ENCODE measurements at regions not wholly inside any gene's neighbourhood (a gene's known extent, or its start where the extent isn't known, plus 50 kb on each side); places are given as distances from the start of the nearest gene placed in this dataset.
"Not testable (repeated sequence)": the region's sequence is repeated elsewhere in the genome, so short reads cannot be mapped to it uniquely, and the experiment has no call there.

DNA sequence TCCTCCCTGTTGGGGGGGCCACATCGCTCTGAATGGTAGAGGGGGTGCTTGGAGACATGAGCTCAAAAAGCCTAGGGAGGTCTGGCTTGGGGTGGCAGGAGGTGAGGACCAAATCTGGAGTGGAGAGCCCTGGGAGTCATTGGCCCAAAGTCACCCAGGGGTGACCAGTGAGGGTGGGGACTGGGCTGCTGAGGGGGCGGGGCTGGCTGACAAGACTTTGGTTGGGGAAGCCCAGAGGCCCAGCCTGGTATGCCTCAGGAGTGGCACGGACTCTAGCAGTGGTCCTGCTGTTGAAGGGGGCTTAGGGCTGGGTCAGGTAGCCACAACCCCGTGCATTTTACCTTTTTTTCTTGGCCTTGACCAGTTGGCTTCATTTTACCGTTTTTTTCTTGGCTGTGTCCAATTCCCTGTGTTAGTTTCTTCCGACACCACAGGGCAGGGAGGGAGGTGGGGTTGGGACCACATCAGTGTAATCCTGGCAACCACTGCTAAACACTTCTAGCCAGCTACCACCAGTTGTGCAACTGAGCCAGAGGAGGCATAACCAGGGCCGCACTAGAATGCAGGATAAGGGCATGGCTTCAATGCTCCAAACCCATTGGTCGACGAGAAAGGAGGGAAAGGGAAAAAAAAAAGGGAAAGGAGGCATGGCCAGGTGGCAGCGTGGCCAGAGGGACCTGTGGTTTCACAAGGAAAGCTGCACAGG, 105.3 kb upstream of the C2CD4B start:
- DNase-seq (ENCODE audit: low read depth, low spot score) = no peak

DNA sequence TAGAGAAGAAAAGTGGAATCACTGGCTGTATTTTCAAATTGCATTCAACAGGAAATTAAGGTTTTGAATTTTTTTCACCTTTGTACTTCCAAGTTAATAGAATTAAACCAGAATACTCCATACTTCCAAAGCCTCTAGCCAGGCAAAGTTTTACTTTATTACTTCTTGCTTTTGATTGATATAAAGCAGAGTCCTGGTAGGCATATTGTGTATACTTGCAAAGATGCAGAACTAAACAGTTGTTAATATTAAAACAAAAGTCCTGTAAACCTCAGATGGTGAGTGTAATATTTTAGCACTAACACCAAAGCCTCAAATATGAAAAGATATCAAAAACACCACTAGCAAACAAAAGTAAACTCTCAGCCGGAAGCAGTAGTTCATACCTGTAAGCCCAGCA, 107.2 kb upstream of the C2CD4B start:
- no peak for DNase-seq (ENCODE audit: low read depth, low spot score)

DNA sequence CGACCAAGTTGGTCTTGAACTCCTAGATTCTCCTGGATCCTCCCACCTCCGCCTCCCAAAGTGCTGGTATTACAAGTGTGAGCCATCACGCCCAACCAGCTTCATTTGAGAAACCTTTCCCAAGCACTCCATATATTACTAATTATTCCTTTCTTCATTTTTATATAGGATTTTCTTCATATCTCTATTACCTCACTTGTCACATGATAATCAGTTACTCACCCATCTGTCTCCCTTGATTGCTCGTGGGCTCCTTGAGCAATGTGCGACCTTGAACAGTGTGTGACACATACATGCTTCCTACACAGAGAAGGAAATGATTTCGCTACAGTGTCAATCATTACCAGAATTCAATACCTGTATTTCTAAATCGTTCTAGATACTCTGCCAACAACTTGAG, 110.7 kb upstream of the C2CD4B start:
- no peak for DNase-seq (ENCODE audit: low read depth, low spot score)

DNA sequence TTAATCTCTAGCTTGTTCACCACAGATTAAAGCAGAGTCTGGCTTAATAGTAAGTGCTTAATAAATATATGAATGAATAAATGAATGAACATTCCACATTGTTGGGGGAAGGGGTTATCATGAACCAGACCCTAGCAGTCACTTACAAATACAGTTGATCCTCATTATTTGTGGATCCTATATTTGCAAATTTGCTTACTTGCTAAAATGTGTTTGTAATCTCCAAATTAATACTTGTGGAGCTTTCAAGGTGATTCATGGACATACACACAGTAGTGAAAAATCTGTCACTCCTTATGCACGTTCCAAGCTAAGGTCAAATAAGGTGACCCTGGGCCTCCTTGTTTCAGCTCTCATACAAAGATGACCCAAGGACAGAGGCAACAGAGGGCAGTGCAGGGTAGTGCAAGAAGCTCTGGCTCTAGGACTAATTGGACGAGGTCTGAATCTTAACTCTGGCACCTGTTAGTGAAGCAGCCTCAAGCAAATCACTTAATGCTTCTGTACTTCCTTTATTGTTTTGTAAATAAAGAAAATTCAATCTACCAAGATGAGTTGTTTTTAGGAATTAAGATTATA, 112.8 kb upstream of the C2CD4B start:
- DNase-seq (ENCODE audit: low read depth, low spot score) = no peak

DNA sequence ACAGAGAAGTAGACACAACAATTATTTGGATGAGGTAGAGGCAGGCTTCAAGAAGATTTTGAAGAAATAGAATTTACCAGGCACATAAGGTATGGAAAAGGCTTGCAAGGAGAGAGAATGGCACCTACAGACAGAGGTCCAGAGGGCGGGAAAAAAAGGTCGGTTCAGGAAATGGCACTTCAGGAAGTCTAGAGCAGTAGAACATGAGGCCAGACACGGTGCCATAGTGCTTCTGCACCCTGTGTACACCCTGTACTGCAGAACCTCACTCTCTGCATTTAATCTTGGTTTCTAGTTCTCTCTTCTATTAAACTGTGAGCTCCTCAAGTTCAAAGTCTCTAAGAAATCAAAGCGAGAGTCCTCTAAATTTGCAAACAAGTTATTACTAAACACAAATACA, 113.4 kb upstream of the C2CD4B start:
- no peak for DNase-seq (ENCODE audit: low read depth, low spot score)

DNA sequence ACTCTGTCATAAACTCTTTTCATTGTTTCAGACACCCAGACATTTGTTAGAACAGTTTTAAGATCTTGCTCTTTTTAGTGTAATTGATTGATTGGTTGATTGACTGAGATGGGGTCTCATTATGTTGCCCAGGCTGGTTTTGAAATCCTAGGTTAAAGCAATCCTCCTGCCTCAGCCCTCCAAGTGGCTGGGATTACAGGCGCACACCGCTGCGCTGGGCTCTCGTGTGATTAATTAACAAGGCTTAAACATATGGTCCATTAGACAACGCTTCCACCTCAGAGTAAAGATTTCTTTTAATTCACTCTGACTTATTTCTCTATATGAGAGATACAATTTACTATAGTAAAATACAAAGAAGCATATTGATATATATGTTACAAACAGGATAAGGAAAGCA, 114.0 kb upstream of the C2CD4B start:
- no peak for DNase-seq (ENCODE audit: low read depth, low spot score)

DNA sequence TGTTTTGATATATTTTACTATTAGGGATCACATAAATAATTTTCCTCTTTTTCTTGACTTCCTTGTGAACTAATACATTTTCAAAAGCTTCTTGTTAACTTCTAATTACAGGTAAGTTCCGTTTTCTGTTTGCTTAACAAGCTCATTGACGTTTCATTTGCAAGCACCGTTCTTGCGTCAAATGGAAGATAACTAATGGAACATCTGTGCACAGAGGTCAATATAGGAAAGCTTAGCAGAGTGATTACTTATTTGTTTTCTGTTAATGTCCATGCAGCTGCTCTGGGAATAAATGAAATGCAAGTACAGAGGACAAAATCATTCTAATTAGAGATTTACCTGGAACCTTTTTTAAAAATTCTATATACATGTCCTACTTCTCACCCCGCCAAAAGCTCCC, 115.5 kb upstream of the C2CD4B start:
- DNase-seq (ENCODE audit: low read depth, low spot score) = no peak

DNA sequence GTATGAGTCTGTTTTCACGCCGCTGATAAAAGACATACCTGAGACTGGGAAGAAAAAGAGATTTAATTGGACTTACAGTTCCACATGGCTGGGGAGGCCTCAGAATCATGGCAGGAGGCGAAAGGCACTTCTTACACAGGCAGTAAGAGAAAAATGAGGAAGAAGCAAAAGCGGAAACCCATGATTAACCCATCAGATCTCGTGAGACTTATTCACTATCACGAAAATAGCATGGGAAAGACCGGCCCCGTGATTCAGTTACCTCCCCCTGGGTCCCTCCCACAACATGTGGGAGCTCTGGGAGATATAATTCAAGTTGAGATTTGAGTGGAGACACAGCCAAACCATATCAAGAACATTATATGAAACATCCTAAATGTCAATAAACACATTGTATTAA, 116.7 kb upstream of the C2CD4B start:
- not testable (repeated sequence) for DNase-seq (ENCODE audit: low read depth, low spot score)

DNA sequence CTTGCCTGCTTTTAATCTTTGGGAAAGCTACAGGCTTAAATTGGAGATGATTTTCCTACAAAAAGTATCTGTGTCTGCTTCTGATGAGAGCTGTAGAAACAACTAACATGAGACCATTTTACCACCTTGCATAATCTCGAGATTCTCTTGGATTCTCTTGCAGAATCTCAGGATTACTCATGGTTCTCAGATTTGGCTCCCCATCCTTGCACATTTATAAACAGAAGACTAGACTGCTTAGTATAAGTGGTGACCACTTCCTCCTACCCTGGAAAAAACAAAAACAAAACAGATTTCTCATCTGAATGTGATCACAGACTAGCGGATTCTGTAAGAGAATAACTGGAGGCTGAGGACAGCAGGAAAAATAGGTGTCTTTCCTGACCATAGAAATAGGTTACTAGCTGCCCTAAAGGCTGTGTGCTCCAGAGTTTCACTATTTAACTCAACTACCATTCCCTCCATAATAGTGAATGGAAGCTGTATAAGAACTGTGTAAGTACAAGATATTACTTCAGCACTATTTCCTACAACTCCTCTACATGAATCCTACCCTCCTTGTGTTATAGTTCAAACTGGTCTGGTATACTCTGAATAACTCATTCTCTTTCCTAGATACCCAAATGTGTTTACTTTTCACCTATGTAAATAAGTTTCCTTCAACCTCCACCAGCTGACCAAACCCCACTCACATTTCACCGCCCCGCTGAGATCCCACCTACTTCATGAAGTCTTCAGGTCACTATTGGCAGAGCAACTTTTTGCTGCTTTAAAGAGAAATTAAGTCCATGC, 122.2 kb upstream of the C2CD4B start:
- no peak for DNase-seq (ENCODE audit: low read depth, low spot score)

DNA sequence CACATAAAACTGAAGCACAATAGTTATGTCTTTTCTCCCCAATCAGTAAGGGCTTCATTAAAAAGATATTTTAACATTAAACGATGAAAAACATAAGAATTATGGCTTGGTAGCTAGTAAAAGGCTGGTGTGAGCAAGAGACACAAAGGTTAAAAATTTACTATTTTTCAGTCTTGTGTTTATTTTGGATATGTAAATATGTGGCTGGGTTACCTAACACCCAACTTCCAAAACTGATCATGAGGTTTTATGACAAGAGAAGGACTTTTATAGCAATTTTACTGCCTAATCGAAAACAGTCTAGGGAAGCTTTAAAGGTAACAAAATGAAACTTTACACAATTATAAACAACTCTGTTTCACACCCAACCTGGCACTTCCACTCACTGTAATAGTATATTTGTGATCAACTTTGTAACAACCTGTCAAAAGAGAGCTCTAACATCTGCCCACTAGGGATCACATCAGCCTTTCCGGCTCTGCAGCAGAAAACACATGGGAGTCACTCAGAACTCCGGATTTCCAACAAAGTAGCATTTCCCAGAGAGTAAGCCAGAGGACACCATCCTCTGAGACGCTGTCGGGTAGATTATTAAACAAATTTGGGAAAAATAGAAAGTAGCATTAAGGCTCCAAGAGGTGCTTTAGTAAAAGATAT, 123.4 kb upstream of the C2CD4B start:
- DNase-seq (ENCODE audit: low read depth, low spot score) = no peak

DNA sequence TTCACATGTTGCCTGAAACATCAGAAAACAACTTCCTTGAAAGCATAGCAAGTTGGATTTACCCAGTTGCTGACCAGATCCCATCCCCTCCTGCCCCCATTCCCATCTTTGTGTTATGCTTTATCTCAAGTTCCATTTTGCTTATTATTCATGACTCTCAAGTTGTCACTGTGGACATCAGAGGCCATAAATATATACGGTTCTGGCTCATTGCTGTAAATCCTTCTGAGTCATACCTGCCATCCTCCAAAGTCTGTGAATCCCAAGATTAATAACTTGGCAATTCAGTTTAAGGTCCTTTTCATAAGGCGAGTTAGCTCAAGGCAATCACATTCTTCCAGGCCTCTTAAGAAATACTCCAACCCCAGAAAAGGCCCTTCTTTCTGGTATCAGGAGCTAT, 126.2 kb upstream of the C2CD4B start:
- DNase-seq (ENCODE audit: low read depth, low spot score) = no peak

DNA sequence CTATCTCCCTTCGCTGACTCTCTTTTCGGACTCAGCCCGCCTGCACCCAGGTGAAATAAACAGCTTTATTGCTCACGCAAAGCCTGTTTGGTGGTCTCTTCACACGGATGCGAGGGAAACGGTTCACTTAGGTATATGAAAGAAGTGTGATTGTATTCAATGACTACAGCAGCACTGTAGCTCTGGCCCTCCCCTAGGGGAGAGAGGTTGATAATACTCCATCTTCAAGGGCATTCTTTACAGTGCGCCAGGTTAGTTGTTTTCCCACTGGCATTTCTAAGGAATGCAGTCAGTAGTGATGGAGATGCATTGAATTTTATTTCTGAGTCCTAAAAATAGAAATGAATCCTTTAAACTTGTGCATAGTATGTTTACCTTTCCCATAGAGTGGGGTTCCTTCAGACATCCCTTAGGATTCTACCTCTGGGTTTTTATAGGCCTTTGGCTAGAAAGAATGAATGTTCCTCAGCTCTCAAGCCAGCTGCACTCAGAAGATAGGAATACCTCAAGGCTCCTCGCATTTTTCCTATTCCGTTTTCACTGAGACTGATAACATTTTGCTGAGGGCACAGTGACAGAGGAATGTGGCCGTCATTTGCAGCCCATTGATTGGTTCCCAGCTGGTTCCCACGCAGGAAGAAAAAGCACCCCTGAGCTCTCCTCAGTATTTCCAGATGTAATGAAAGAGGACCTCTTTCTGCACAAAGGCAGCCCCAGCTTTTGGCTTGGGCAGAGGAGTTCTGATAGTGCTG, 131.8 kb upstream of the C2CD4B start:
- peak; percentile 29 for DNase-seq (ENCODE audit: low read depth, low spot score)

DNA sequence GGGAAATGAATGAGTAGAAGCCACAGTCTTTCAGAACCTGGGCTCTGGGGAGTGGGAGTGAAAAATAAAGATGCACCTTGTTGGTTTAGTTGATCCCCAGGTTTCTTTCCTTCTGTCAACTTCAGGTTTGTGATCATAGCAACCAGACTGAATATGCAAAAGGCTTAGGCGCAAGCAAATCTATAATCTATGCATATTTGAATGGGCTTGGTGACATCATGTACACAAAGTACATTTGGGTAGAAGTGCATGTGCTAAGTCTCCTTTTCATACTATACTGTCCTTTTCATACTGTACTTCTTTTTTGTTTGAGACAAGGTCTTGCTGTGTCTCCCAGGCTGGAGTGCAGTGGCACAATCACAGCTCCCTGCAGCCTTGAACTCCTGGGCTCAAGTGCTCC, 132.4 kb upstream of the C2CD4B start:
- DNase-seq (ENCODE audit: low read depth, low spot score) = no peak

DNA sequence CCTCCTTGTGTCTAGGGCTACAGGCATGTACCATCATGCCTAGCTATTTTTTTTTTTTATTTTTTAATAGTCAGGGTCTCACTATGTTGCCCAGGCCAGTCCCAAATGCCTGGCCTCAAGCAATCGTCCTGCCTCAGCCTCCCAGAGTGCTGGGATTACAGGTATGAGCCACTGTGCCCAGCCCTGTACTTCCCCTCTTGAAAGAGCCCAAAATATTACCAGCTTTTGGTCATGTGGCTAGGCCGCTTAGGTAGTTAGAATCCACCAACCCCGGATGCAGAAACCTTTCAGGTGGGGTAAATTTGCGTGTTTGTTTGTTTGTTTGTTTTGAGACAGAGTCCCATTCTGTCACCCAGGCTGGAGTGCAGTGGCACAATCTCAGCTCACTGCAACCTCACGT, 132.8 kb upstream of the C2CD4B start:
- no peak for DNase-seq (ENCODE audit: low read depth, low spot score)

DNA sequence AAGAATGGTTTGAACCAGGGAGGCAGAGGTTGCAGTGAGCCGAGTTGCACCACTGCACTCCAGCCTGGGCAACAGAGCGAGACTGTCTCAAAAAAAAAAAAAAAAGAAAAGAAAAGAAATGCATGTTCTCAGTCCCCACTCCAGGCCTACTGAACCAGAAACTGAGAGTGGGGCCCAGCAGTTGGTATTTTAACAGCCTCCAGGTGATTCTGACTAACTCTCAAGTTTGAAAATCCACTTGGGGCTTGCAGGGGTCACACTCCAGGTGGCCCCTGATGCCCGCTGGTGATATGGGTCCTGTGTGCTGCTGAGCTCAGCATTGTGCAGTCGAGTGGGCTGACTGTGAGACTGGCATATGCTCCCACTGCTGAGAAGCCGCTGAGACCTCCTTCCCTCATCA, 133.7 kb upstream of the C2CD4B start:
- DNase-seq (ENCODE audit: low read depth, low spot score) = no peak

DNA sequence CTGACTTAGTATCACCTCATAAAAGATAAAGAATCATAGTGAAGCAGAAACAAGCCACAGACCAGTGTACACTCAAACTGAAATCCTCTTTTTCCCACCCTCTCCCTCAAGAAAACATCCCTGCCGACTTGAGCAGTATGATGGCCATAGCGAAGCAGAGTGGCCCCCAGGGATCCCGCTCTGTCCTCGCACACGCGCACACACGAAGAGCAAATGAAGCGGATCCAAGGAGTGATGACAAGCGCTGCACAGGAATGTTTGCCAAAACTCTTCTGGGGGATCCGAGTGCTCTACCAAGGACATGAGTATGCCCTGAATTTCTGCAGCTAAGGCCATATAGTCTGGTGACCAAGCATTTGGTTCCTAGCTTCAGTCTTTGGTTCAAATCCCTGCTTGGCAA, 134.5 kb upstream of the C2CD4B start:
- DNase-seq (ENCODE audit: low read depth, low spot score) = no peak

DNA sequence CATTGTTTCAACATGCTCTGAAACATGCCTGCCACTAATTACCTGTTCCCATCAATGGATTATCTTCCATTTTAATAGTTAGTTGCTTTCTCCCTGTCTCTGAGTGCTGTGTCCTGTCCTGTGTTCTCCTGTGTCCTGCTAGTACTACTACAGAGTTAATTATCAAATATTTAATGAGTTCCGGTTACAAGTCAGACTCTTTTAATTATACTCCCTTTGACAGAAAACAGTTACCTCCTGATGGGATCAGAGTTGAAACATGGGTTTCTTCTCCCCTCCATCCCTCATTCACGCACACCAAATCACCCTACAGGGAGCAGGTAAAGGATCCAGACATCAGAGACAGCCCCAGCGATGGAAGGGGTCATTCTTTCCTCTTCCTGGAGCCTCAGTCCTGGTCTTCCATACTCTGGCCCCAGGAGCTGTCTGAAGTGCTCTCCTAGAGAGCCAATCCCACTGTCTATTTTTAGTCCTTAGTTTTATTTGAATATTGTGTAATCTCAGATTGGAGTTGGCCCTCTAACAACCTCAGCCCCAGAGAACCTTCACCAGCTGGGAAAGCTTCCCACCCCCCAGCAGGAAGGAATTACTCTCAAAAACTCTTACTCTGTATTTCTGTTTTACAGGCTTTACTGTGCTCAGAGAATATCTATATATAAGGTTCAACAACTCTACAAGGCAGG, 137.0 kb upstream of the C2CD4B start:
- no peak for DNase-seq (ENCODE audit: low read depth, low spot score)

DNA sequence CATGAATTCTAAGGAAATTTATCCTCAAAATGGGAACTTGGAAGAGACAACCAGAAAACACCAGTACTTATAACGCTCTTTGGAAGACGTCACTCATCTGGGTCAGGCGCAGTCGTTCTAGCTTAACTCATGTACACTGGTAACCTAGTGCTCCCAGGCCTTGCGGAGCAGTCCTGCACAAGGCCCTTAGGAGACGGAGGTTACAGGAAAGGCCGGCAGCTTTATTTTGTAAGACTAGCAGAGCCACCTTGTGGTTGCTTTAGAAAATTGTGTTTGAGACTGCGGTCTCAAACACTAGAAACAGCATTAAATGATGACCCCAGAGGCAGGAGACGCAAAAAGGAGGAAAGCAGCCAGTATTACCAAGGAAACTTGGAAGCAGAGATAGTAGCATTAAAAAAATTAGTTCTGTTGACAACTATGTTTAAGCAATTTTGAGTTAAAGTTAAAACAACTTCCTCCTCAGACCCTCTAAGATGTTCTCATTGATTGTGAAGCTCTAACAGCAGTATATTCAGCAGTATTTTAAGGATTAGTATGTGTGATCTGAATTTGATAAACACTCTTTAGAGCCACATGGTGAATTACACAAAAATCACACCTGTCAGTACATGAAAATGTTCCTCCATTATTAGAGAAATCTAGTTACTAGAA, 141.9 kb upstream of the C2CD4B start:
- peak; percentile 89 for DNase-seq (ENCODE audit: low read depth, low spot score)

DNA sequence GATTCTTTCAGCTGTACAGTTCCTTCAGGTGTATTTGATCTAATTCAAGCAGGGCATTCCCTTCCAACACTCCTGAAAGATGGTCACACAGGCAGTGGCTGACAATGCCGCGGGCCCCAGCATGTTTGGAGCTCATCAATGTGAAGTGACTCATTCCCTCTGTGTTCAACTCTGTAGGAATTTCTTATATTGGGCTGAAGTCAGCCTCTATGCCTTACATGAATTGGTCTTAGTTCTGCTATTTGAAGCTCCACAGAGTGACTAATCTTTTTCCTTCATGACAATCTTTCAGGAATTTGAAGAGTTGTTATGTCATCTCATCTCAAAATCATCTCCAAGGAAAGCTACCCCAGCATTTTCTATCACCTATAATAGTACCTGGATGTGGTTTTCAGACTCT, 142.5 kb upstream of the C2CD4B start:
- DNase-seq (ENCODE audit: low read depth, low spot score) = no peak

DNA sequence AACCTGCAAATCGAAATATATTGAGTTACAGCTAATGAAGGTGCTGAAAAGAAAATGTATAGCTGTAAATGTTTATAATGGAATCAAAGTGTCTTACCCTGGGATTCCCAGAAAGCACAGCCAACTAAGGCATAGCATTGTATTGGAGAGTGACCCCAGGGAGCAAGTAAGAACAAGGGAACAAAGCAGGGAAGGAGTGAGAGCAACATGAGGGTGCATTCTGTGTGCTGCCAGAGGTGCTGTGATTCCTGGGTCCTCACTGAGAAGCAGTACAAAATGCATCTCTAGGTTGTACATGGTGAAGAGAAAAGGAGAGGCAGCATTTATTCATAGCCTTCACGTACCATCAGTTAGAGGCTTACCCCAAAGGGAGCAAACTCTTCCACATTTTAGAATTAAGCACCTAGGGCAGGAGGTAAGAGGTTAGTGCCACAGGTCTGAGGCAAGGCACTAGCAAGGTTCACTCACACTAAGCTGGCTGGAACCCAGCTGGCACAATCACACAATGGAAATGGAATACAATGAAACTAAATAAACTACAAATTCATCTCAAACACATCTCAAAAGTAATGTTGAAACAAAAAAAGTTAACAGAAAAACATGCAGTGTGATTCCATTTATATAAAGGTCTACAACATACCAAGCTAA, 151.5 kb upstream of the C2CD4B start:
- no peak for DNase-seq (ENCODE audit: low read depth, low spot score)
